Astrocyte (in vitro differentiated cells and primary cell): ENCODE measurements at regions not wholly inside any gene's neighbourhood (a gene's known extent, or its start where the extent isn't known, plus 50 kb on each side); places are given as distances from the start of the nearest gene placed in this dataset.

Experiments used
- DNase-seq: peaks from one replicate; pipeline ENCODE4 v3.0.0-alpha.2; 2010; ENCODE audit warnings: low read depth
- FAIRE-seq: peaks from 2 replicates; lab custom pipeline; 2011; peaks lifted over from hg19 to GRCh38; lab: Jason Lieb, UNC
- H2AFZ ChIP-seq: 2 replicates; pipeline ENCODE4 v1.6.0; 2012; ENCODE audit warnings: low read depth, low read length, inconsistent platforms
- H3K27ac ChIP-seq: 2 replicates; pipeline ENCODE4 v1.5.1; 2011; ENCODE audit warnings: low read depth, low read length, inconsistent platforms
- H3K27me3 ChIP-seq: 2 replicates; pipeline ENCODE4 v1.6.0; 2011; ENCODE audit warnings: low read length, inconsistent platforms; ENCODE audit not compliant: insufficient read depth
- H3K36me3 ChIP-seq: 2 replicates; pipeline ENCODE4 v1.5.1; 2011; ENCODE audit warnings: low read length, inconsistent platforms; ENCODE audit not compliant: insufficient read depth
- H3K4me1 ChIP-seq: 2 replicates; pipeline ENCODE4 v1.5.1; 2011; ENCODE audit warnings: low read length, inconsistent platforms; ENCODE audit not compliant: insufficient read depth
- H3K4me2 ChIP-seq: 2 replicates; pipeline ENCODE4 v1.6.0; 2012; ENCODE audit warnings: low read length, inconsistent platforms
- H3K4me3 ChIP-seq: 2 replicates; pipeline ENCODE4 v1.5.1; 2011; ENCODE audit warnings: low read depth, mild to moderate bottlenecking, low read length, inconsistent platforms; ENCODE audit not compliant: insufficient read depth
- H3K79me2 ChIP-seq: 2 replicates; pipeline ENCODE4 v1.6.0; 2012; ENCODE audit warnings: mild to moderate bottlenecking, low read length, inconsistent platforms; ENCODE audit not compliant: insufficient read depth
- H3K9ac ChIP-seq: 2 replicates; pipeline ENCODE4 v1.6.0; 2012; ENCODE audit warnings: mild to moderate bottlenecking, low read length, inconsistent platforms
- H3K9me3 ChIP-seq: 2 replicates; pipeline ENCODE4 v1.5.1; 2012; ENCODE audit warnings: low read depth, mild to moderate bottlenecking, low read length, inconsistent platforms; ENCODE audit not compliant: insufficient read depth
- H4K20me1 ChIP-seq: 2 replicates; pipeline ENCODE4 v1.6.0; 2012; ENCODE audit warnings: low read length, inconsistent platforms; ENCODE audit not compliant: insufficient read depth
- H3K27ac Mint-ChIP-seq: one replicate; pipeline ENCODE4 v1.8.0; 2021; ENCODE audit warnings: mild to moderate bottlenecking, mixed read lengths; ENCODE audit not compliant: unreplicated experiment
- H3K27me3 Mint-ChIP-seq: one replicate; pipeline ENCODE4 v1.8.0; 2021; ENCODE audit warnings: low read depth, mixed read lengths; ENCODE audit not compliant: unreplicated experiment
- H3K36me3 Mint-ChIP-seq: one replicate; pipeline ENCODE4 v1.8.0; 2021; ENCODE audit warnings: low read depth, mixed read lengths; ENCODE audit not compliant: unreplicated experiment
- H3K4me1 Mint-ChIP-seq: one replicate; pipeline ENCODE4 v1.8.0; 2021; ENCODE audit warnings: low read depth, mixed read lengths; ENCODE audit not compliant: unreplicated experiment
- H3K4me3 Mint-ChIP-seq: one replicate; pipeline ENCODE4 v1.8.0; 2021; ENCODE audit warnings: mild to moderate bottlenecking, moderate library complexity, mixed read lengths; ENCODE audit not compliant: unreplicated experiment
- H3K9me3 Mint-ChIP-seq: one replicate; pipeline ENCODE4 v1.8.0; 2021; ENCODE audit warnings: mild to moderate bottlenecking, mixed read lengths; ENCODE audit not compliant: unreplicated experiment
- CTCF ChIP-seq: IDR thresholded peaks from 2 replicates; pipeline ENCODE4 v1.5.1; 2011; ENCODE audit warnings: low read depth, mild to moderate bottlenecking, inconsistent platforms, low read length, moderate library complexity; ENCODE audit not compliant: insufficient read depth
- EZH2 ChIP-seq: IDR thresholded peaks from 2 replicates; pipeline ENCODE4 v1.6.1; 2012; ENCODE audit warnings: mild to moderate bottlenecking, low read length, inconsistent platforms; ENCODE audit not compliant: insufficient read depth

DNA sequence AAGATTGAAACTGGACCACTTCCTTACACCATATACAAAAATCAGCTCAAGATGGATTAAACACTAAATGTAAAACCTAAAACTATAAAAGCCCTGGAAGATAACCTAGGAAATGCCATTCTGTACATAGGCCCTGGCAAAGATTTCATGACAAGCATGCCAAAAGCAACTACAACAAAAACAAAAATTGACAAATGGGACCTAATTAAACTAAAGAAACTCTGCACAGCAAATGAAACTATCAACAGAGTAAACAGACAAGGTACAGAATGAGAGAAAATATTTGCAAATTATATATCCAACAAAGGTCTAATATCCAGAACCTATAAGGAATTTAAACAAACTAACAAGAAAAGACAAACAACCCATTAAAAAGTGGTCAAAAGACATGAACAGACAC, 173.1 kb upstream of the CCDC54 start:
- no peaks in the 10 kb centered on the region for H3K36me3 ChIP-seq
- H3K9me3 ChIP-seq: no peaks in the 10 kb centered on the region
- no peak overlapping the region for H3K4me3 Mint-ChIP-seq
- no peak overlapping the region for H3K9ac ChIP-seq
- no peaks in the 10 kb centered on the region for H4K20me1 ChIP-seq
- peaks cover 16% of the 10 kb centered on the region for H3K4me1 ChIP-seq
- no peaks in the 10 kb centered on the region for H3K79me2 ChIP-seq
- H2AFZ ChIP-seq: no peak overlapping the region
- H3K27ac Mint-ChIP-seq: no peak overlapping the region
- peaks cover 27% of the 10 kb centered on the region for H3K4me1 Mint-ChIP-seq
- TF ChIP-seq EZH2 (no peak), CTCF (no peak)
- DNase-seq (no peak), FAIRE-seq (no peak)
- no peaks in the 10 kb centered on the region for H3K27me3 Mint-ChIP-seq
- H3K27ac ChIP-seq: no peak overlapping the region
- H3K27me3 ChIP-seq: no peaks in the 10 kb centered on the region
- no peak overlapping the region for H3K4me3 ChIP-seq
- no peak overlapping the region for H3K4me2 ChIP-seq
- H3K36me3 Mint-ChIP-seq: no peaks in the 10 kb centered on the region
- H3K9me3 Mint-ChIP-seq: no peaks in the 10 kb centered on the region

GRCh38 chr3:107205358-107205757, 171.9 kb upstream of the CCDC54 start:
- Histone ChIP-seq H3K36me3 (no peaks in the 10 kb centered on the region), H2AFZ (no peak overlapping the region), H3K9me3 (no peaks in the 10 kb centered on the region), H3K4me3 (no peak overlapping the region), H3K79me2 (no peaks in the 10 kb centered on the region), H3K4me2 (no peak overlapping the region), H3K27ac (no peak overlapping the region), H3K9ac (no peak overlapping the region), H3K27me3 (no peaks in the 10 kb centered on the region), H3K4me1 (peaks cover 18% of the 10 kb centered on the region), H4K20me1 (no peaks in the 10 kb centered on the region)
- Mint-ChIP-seq H3K4me1 (peaks cover 35% of the 10 kb centered on the region), H3K4me3 (no peak overlapping the region), H3K27me3 (no peaks in the 10 kb centered on the region), H3K36me3 (no peaks in the 10 kb centered on the region), H3K9me3 (no peaks in the 10 kb centered on the region), H3K27ac (no peak overlapping the region)
- TF ChIP-seq EZH2: no peak
- TF ChIP-seq CTCF: no peak
- DNase-seq (no peak), FAIRE-seq (no peak)

GRCh38 chr3:107206141-107206540, 171.1 kb upstream of the CCDC54 start:
- Histone ChIP-seq H3K9ac (no peak overlapping the region), H4K20me1 (no peaks in the 10 kb centered on the region), H3K27me3 (no peaks in the 10 kb centered on the region), H2AFZ (no peak overlapping the region), H3K27ac (no peak overlapping the region), H3K79me2 (no peaks in the 10 kb centered on the region), H3K4me2 (no peak overlapping the region), H3K4me3 (no peak overlapping the region), H3K36me3 (no peaks in the 10 kb centered on the region), H3K9me3 (no peaks in the 10 kb centered on the region), H3K4me1 (peaks cover 18% of the 10 kb centered on the region)
- Mint-ChIP-seq H3K27me3 (no peaks in the 10 kb centered on the region), H3K27ac (no peak overlapping the region), H3K36me3 (no peaks in the 10 kb centered on the region), H3K4me3 (no peak overlapping the region), H3K4me1 (peaks cover 35% of the 10 kb centered on the region), H3K9me3 (no peaks in the 10 kb centered on the region)
- TF ChIP-seq CTCF (peak; percentile 73), EZH2 (no peak)
- FAIRE-seq (peak; percentile 58), DNase-seq (peak; percentile 23)
